ENCODE measurements at regions not wholly inside any gene's neighbourhood (a gene's known extent, or its start where the extent isn't known, plus 50 kb on each side); places are given as distances from the start of the nearest gene placed in this dataset.

- TF ChIP-seq RAD21 (IDR thresholded peaks at IDR 0.05; ENCODE audit: low read depth) (no peak), ZBTB7A (IDR thresholded peaks at IDR 0.05; ENCODE audit: low read depth) (no peak), EGR1 (IDR thresholded peaks at IDR 0.05) (no peak), YY1 (IDR thresholded peaks at IDR 0.05; ENCODE audit: low read depth) (no peak), NFIC (IDR thresholded peaks at IDR 0.05) (no peak)
Measured at GRCh38 chr1:113191579-113192076, 118.6 kb downstream of the LRIG2 start.

Measured in Ishikawa (cell line).